ENCODE measurements at regions not wholly inside any gene's neighbourhood (a gene's known extent, or its start where the extent isn't known, plus 50 kb on each side); places are given as distances from the start of the nearest gene placed in this dataset.

DNA sequence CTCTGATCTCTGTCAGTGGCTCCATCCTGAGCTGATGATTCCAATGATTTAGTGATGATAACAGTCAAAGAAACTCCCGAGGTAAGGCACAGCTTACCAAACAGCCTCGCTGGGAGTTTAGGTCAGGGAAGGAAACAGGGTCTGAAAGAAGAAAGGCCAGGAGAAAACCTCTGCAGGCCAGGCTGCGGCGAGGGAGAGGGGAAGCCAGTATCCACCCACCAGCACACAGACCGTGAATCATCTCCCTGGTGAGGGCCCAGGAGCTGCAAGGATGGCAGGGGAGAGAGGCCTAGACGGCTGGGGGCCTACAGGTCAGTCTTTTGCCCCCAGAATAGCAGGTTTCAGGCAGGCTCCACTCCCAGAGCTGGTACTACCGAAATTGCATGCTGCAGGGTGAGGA lies 590.5 kb downstream of the CCDC171 start:
- H3K9me3 ChIP-seq (ENCODE audit: control insufficient read depth, low read depth, low read length) = peaks cover 3% of the 10 kb centered on the region
- no peak for DNase-seq
- H3K27me3 ChIP-seq (ENCODE audit: control insufficient read depth, insufficient read depth, low read length) = peaks cover 2% of the 10 kb centered on the region
- WGBS (ENCODE audit: insufficient coverage, low lambda C conversion rate) = 62% methylated on average over 2 of the region's 7 CpGs
- no peaks in the 10 kb centered on the region for H3K36me3 ChIP-seq (ENCODE audit: control insufficient read depth, insufficient read depth, low read length)
- no peak overlapping the region for H3K27ac ChIP-seq (ENCODE audit: low read length)
- no peak overlapping the region for H3K4me3 ChIP-seq (ENCODE audit: low read length)
- H3K4me1 ChIP-seq (ENCODE audit: control insufficient read depth, insufficient read depth, low read length) = no peaks in the 10 kb centered on the region

DNA sequence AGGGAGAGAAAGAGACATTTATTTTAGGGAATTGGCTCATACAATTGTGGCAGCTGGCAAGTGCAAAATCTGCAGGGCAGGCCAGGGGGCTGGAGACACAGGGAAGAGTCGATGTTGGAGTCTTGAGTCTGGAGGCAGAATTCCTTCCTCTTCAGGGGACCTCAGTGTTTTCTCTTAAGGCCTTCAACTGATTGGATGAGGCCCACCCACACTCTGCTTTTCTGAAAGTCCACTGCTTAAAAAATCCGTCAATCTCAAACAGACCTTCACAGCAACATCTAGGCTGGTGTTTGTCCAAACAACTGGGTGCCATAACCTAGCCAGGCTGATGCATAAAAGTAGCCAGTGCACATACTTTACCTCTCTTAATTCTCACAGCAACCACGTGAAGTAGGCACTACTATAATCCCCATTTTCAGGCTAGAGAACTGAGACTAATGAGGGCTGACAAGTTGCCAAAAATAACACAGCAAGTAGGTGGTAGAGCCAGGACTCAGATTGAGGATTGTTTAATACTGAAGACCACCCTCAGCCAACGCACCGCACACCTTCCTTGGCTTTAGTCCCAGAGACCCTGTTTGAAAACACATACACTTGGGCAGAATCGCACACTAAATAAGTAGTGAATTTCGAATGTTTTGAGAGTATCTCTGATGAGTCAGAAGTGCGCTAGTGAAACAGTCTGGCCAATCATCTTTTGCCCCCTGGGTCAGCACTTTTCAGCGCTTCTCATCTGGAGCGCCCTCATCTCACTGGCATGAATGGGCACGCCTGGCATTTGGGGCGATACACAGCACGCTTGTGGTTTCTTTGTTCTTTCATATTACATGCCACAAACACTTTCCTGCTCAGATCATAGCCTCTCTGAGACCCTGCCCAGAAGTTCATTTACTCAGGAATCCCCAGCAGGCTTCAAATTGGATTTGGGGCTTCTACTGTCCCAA lies 591.4 kb downstream of the CCDC171 start:
- WGBS (ENCODE audit: insufficient coverage, low lambda C conversion rate) = no CpG with 5 or more reads among the region's 13 CpGs
- Histone ChIP-seq H3K27ac (ENCODE audit: low read length) (no peak overlapping the region), H3K4me3 (ENCODE audit: low read length) (no peak overlapping the region), H3K36me3 (ENCODE audit: control insufficient read depth, insufficient read depth, low read length) (no peaks in the 10 kb centered on the region), H3K4me1 (ENCODE audit: control insufficient read depth, insufficient read depth, low read length) (no peaks in the 10 kb centered on the region), H3K27me3 (ENCODE audit: control insufficient read depth, insufficient read depth, low read length) (no peaks in the 10 kb centered on the region), H3K9me3 (ENCODE audit: control insufficient read depth, low read depth, low read length) (peaks cover 3% of the 10 kb centered on the region)
- no peak for DNase-seq

DNA sequence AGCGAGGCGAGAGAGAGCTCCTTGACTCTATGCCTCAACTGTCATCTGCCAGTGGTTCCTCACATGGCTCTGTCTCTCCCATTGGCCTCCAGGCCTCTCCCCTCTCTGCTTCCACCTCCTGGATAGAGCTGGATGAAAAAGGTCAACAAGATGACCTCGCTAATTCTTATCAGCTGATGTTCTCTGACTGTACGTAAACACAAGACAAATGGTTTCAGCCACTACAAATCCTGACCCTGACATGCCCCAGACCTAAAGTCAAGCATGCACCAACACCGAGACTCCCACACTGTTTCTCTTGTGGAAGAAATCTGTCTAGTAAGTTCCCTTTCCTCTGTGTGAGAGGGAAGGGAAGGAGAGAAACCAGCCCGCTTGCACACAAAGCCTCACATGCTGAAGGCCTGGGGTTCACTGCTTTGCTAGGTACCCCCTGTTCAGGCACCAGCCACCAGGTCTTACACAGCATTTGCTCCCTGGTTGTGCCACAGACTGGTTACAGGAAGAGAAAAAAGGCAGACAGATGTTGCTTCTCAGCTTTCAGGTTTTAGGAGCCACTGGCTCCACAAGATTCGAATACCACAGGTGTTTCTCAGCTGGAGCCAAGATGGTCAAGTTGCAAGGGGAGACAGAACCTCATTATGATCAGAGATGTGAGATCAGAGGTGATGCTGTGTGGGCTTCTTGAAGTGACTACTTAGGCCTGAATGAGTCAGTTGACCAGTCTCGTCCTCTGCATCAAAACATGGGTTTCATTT lies 592.5 kb downstream of the CCDC171 start:
- Histone ChIP-seq H3K4me1 (ENCODE audit: control insufficient read depth, insufficient read depth, low read length) (no peaks in the 10 kb centered on the region), H3K36me3 (ENCODE audit: control insufficient read depth, insufficient read depth, low read length) (no peaks in the 10 kb centered on the region), H3K27ac (ENCODE audit: low read length) (no peak overlapping the region), H3K27me3 (ENCODE audit: control insufficient read depth, insufficient read depth, low read length) (no peaks in the 10 kb centered on the region), H3K9me3 (ENCODE audit: control insufficient read depth, low read depth, low read length) (no peaks in the 10 kb centered on the region), H3K4me3 (ENCODE audit: low read length) (no peak overlapping the region)
- 93% methylated on average over 3 of the region's 8 CpGs for WGBS (ENCODE audit: insufficient coverage, low lambda C conversion rate)
- DNase-seq = no peak

DNA sequence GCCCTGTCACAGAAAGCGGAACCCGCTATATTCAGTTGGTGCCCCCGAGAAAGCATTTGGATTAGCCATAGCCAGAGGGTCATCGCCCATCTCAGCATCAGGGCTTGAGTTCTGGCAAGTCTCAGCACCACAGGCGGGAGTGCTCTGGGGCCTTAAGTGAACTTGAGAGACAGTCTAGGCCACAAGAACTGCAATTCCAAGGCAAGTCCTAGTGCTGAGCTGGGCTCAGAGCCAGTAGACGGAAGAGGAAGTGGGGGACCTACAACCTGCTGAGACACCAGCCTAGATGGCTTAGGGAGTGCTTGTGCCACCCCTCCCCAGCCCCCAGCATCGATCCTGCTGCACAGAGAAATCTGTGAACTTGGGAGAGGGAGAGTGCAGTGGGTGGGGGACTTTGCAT lies 594.9 kb downstream of the CCDC171 start:
- no CpG with 5 or more reads among the region's 7 CpGs for WGBS (ENCODE audit: insufficient coverage, low lambda C conversion rate)
- peaks cover 5% of the 10 kb centered on the region for H3K27me3 ChIP-seq (ENCODE audit: control insufficient read depth, insufficient read depth, low read length)

DNA sequence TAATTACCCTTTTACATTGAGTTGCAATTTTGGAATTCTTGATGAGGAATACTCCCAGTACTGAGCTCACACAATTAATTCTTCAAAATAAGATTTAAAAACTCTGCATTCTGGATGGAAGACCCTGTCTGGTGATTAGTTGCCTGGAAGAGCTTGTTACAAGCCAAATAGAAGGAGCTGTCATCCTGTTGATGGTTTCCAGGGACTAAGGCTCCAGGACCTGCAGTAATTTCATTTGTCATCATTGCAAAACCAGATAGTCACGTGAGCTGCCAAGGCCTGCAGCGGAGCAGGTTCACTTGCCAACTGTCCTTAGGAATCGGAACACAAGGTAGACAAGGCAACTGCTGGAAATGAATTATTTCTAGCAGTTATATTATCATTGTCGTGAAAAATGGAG lies 597.7 kb downstream of the CCDC171 start:
- Histone ChIP-seq H3K27me3 (ENCODE audit: control insufficient read depth, insufficient read depth, low read length) (peaks cover 8% of the 10 kb centered on the region), H3K9me3 (ENCODE audit: control insufficient read depth, low read depth, low read length) (no peaks in the 10 kb centered on the region), H3K27ac (ENCODE audit: low read length) (no peak overlapping the region), H3K36me3 (ENCODE audit: control insufficient read depth, insufficient read depth, low read length) (no peaks in the 10 kb centered on the region), H3K4me1 (ENCODE audit: control insufficient read depth, insufficient read depth, low read length) (peaks cover 4% of the 10 kb centered on the region), H3K4me3 (ENCODE audit: low read length) (no peak overlapping the region)
- no peak for DNase-seq
- WGBS (ENCODE audit: insufficient coverage, low lambda C conversion rate) = 83% methylated on average over 2 of the region's 4 CpGs

More for the DNA sequence above, 594.9 kb downstream of the CCDC171 start:
- Histone ChIP-seq H3K27ac (ENCODE audit: low read length) (no peak overlapping the region), H3K9me3 (ENCODE audit: control insufficient read depth, low read depth, low read length) (no peaks in the 10 kb centered on the region), H3K4me3 (ENCODE audit: low read length) (no peak overlapping the region), H3K4me1 (ENCODE audit: control insufficient read depth, insufficient read depth, low read length) (no peaks in the 10 kb centered on the region), H3K36me3 (ENCODE audit: control insufficient read depth, insufficient read depth, low read length) (no peaks in the 10 kb centered on the region)
- no peak for DNase-seq

DNA sequence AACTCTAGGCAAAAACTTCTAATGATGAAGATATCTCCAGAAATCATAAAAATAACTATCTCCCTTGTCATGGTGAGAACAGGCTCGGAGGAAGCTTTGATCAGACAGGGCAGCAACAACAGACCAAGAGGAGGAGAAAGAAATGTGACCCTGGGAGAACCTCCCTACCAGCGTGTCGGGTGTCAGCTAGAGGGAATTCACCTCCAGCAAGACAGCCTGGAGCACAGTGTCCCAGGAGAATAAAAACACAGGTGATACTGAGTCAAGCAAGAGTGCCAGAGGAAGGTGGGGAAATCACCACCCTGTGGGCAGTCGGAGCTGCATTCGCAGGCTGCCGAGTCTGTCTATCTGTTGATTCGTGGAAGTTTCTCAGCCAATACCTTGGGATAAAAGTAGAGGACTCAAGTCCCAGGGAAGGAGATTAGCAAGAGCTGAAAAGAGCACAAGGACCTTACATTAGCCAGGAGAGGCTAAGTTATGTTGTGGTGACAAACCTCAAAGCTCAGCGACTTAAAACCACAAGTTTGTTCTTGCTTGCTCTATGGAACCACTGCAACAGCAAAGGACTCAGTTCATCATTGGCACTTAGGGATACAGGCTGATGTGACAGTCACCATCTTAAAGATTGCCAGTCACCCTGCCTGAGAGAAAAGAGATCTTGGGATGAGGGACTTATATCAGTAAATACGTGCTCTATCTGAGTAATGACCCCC lies 598.3 kb downstream of the CCDC171 start:
- Histone ChIP-seq H3K27me3 (ENCODE audit: control insufficient read depth, insufficient read depth, low read length) (peaks cover 8% of the 10 kb centered on the region), H3K4me3 (ENCODE audit: low read length) (no peak overlapping the region), H3K4me1 (ENCODE audit: control insufficient read depth, insufficient read depth, low read length) (peaks cover 4% of the 10 kb centered on the region), H3K9me3 (ENCODE audit: control insufficient read depth, low read depth, low read length) (no peaks in the 10 kb centered on the region), H3K36me3 (ENCODE audit: control insufficient read depth, insufficient read depth, low read length) (no peaks in the 10 kb centered on the region), H3K27ac (ENCODE audit: low read length) (no peak overlapping the region)
- no peak for DNase-seq
- no CpG with 5 or more reads among the region's 9 CpGs for WGBS (ENCODE audit: insufficient coverage, low lambda C conversion rate)

DNA sequence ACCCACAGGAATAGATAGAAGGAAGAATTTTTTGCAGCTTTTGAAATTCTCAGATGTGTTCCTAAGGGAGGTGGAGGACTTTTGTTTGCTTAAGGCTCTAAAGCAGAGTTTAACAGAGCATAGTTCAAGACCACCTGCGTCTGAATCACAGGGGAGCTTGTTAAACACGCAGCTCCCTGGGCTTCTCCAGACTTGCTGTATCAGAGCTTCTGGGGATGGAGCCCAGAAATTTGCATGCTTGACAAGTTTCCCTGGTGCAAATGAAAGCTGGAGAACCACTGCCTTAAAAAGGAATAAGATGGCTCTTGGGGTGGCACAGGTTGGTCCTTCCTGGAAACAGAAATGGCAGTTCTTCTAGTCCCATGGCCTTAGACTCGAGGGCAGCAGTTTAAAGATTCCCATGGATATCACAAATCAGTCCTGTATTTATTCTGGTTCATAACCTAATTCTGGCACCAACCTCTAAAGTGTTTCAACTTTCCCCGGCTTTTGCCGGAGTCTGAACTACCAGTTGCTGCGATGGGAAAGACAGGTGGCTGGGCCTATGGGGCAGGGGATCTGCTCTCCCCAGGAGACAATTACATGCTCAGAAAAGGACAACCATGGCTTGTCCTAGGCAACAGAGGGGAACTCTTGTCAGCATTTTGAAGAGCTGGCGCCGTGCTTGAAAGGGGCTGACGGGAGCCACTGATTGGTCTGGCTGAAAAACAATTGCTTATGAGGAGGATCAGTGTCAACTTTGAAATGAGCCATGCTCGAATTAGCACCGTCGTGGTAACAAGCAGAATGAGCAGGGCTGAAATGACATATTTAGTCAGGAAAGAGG lies 599.6 kb downstream of the CCDC171 start:
- Histone ChIP-seq H3K27me3 (ENCODE audit: control insufficient read depth, insufficient read depth, low read length) (peaks cover 8% of the 10 kb centered on the region), H3K4me3 (ENCODE audit: low read length) (no peak overlapping the region), H3K27ac (ENCODE audit: low read length) (no peak overlapping the region), H3K36me3 (ENCODE audit: control insufficient read depth, insufficient read depth, low read length) (no peaks in the 10 kb centered on the region), H3K4me1 (ENCODE audit: control insufficient read depth, insufficient read depth, low read length) (peaks cover 4% of the 10 kb centered on the region), H3K9me3 (ENCODE audit: control insufficient read depth, low read depth, low read length) (no peaks in the 10 kb centered on the region)
- DNase-seq = no peak
- 100% methylated on average over 2 of the region's 12 CpGs for WGBS (ENCODE audit: insufficient coverage, low lambda C conversion rate)

DNA sequence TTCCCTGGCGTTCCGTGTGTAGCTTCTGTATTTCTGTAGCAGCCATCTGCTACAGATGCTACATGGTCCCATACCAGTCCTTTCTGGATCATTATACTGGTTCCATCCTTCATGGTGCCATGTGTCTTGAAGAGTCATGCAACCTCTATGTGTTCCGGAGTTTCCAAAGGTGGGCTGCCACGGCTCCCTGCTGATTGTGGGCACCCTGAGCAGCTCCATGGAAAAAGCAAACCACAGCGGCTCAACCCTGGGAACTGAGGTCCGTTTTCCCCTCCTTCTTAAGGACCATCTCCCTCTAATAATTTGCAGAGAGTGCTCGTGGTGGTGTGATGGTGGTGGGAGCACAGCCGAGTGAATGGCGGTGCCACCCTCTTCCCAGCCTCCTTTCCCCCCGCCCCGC lies 600.4 kb downstream of the CCDC171 start:
- no peak overlapping the region for H3K27ac ChIP-seq (ENCODE audit: low read length)
- no CpG with 5 or more reads among the region's 11 CpGs for WGBS (ENCODE audit: insufficient coverage, low lambda C conversion rate)
- H3K4me1 ChIP-seq (ENCODE audit: control insufficient read depth, insufficient read depth, low read length) = peaks cover 4% of the 10 kb centered on the region
- H3K36me3 ChIP-seq (ENCODE audit: control insufficient read depth, insufficient read depth, low read length) = no peaks in the 10 kb centered on the region
- DNase-seq = no peak
- peaks cover 8% of the 10 kb centered on the region for H3K27me3 ChIP-seq (ENCODE audit: control insufficient read depth, insufficient read depth, low read length)
- H3K9me3 ChIP-seq (ENCODE audit: control insufficient read depth, low read depth, low read length) = no peaks in the 10 kb centered on the region
- no peak overlapping the region for H3K4me3 ChIP-seq (ENCODE audit: low read length)

DNA sequence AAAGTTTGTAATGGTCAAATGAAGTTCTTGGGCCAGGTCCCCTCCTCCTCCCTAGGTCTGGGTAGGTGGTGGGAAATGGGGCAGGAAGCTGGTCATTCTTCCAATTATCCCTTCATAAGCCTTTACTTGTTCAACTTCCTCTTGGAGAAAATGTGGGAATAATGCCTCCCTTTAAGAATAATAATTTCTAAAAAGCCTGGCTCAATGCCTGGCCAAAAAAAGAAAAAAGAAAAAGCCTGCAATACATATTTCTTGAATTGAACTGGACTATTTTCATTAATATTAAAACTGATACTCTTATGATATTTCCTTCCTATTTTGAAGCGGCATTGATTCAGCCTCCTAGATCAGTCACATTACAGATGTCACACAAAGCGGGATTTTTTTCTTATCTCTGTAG lies 600.9 kb downstream of the CCDC171 start:
- Histone ChIP-seq H3K36me3 (ENCODE audit: control insufficient read depth, insufficient read depth, low read length) (no peaks in the 10 kb centered on the region), H3K27me3 (ENCODE audit: control insufficient read depth, insufficient read depth, low read length) (peaks cover 8% of the 10 kb centered on the region)
- no CpG with 5 or more reads among the region's 2 CpGs for WGBS (ENCODE audit: insufficient coverage, low lambda C conversion rate)

More for the DNA sequence above, 600.9 kb downstream of the CCDC171 start:
- Histone ChIP-seq H3K9me3 (ENCODE audit: control insufficient read depth, low read depth, low read length) (no peaks in the 10 kb centered on the region), H3K4me1 (ENCODE audit: control insufficient read depth, insufficient read depth, low read length) (peaks cover 4% of the 10 kb centered on the region), H3K4me3 (ENCODE audit: low read length) (no peak overlapping the region), H3K27ac (ENCODE audit: low read length) (no peak overlapping the region)
- DNase-seq = no peak
